ENCODE measurements at regions not wholly inside any gene's neighbourhood (a gene's known extent, or its start where the extent isn't known, plus 50 kb on each side); places are given as distances from the start of the nearest gene placed in this dataset.

DNA sequence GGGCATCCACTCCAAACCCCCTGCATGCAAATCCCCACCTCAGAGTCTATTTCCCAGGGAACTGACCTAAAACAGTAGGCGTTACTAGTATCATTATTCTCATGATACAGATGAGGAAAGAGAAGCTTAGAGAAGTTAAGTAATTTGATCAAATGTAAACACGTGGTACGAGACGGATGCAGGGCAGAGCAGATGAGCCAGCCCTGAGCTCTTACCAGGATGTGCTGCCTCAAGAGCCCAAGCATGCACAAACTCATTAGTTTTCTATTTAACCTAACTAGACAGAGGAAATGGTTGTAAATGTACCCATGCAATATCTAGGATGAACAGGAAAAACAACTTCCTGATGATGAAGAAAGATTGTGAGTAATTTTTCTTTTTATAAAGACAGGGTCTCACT lies 173.3 kb upstream of the RASSF8 start:
- in situ Hi-C loops (cut with MboI; ENCODE audit: low sequenced_read_pairs in 4 of 4) (no loop called here), intact Hi-C loops (cut with DNase I; ENCODE audit: low total_unique reads) (no loop called here)
- ATAC-seq (no peak), DNase-seq (no peak)
- H3K4me1 ChIP-seq: no peaks in the 10 kb centered on the region
- no peaks in the 10 kb centered on the region for H3K27me3 ChIP-seq
- no peak for TF ChIP-seq POLR2A (IDR thresholded peaks at IDR 0.05)
- TF ChIP-seq CTCF (IDR thresholded peaks at IDR 0.05 in 4 of 5, conservative IDR thresholded peaks at IDR 0.05 in 1 of 5): no peak
- H3K27ac ChIP-seq: no peak overlapping the region
- no peaks in the 10 kb centered on the region for H3K36me3 ChIP-seq
- no peak overlapping the region for H3K4me3 ChIP-seq
- no peaks in the 10 kb centered on the region for H3K9me3 ChIP-seq

GRCh38 chr12:25787701-25788100 lies 170.8 kb upstream of the RASSF8 start:
- intact Hi-C loops (cut with DNase I; ENCODE audit: low total_unique reads): no loop called here
- ATAC-seq (no peak), DNase-seq (no peak)
- Histone ChIP-seq H3K27me3 (no peaks in the 10 kb centered on the region), H3K9me3 (no peaks in the 10 kb centered on the region), H3K4me1 (no peaks in the 10 kb centered on the region), H3K27ac (no peak overlapping the region), H3K4me3 (no peak overlapping the region), H3K36me3 (no peaks in the 10 kb centered on the region)
- TF ChIP-seq POLR2A (IDR thresholded peaks at IDR 0.05) (no peak), CTCF (IDR thresholded peaks at IDR 0.05 in 4 of 5, conservative IDR thresholded peaks at IDR 0.05 in 1 of 5) (no peak)
- in situ Hi-C loops (cut with MboI; ENCODE audit: low sequenced_read_pairs in 4 of 4): no loop called here

DNA sequence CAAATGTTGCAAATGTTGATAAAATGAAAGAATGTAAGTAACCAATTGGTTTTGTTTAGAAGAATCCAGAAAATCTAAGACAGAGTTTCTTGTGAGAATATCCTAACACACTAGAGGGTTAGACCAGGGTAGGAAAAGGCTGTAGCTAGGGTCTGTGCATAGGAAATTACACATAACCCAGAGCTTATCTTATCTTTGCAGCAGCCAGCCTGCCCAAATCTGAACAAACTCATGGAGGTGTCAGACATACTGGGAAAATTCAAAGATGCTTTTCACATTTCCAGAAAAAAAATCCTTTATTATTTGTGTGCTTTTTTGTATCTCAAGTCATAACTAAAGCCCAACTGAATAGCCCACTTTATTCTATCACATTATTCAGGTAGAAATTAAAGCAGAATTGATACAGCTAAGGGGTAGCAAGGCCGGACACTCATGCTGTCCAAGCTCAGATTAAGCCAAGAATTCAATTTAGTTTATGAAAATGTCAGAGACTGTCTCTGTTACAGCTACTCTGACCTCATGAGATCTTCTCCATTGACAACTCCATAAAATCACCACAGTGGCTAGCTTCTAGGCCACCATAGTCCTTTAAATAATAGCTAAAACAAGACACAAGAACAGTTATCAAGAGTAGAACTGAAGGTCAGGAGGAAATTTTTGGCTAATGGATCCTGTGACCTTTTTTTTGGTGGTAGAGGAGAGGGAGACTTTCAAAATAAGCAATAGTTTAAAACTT lies 169.6 kb upstream of the RASSF8 start:
- no peaks in the 10 kb centered on the region for H3K36me3 ChIP-seq
- no peak overlapping the region for H3K27ac ChIP-seq
- intact Hi-C loops (cut with DNase I; ENCODE audit: low total_unique reads) (no loop called here), in situ Hi-C loops (cut with MboI; ENCODE audit: low sequenced_read_pairs in 4 of 4) (no loop called here)
- TF ChIP-seq POLR2A (IDR thresholded peaks at IDR 0.05) (no peak), CTCF (IDR thresholded peaks at IDR 0.05 in 4 of 5, conservative IDR thresholded peaks at IDR 0.05 in 1 of 5) (no peak)
- H3K4me3 ChIP-seq: no peak overlapping the region
- DNase-seq (no peak), ATAC-seq (no peak)
- no peaks in the 10 kb centered on the region for H3K4me1 ChIP-seq
- no peaks in the 10 kb centered on the region for H3K27me3 ChIP-seq
- H3K9me3 ChIP-seq: no peaks in the 10 kb centered on the region

DNA sequence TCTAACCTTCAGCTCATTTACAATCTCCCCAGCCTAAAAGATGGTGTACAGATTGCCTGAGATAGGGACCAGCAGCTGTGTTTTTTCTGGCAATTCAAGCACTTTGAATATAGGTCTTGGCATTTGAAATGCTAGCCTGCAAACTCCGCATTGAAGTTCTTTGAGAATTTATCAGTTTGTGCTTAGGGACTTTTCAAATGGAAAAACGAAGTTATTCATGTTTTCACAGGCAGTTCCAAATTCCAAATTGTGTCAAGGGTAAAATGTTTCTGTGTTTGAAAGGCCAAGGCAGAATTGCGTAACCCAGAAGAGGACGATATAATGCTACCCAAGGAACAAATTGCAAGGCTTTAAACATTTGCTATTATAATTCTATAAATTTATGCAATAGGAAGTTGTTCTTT lies 168.9 kb upstream of the RASSF8 start:
- Histone ChIP-seq H3K4me1 (no peaks in the 10 kb centered on the region), H3K9me3 (no peaks in the 10 kb centered on the region), H3K27me3 (no peaks in the 10 kb centered on the region), H3K36me3 (no peaks in the 10 kb centered on the region), H3K27ac (no peak overlapping the region), H3K4me3 (no peak overlapping the region)
- DNase-seq: no peak
- in situ Hi-C loops (cut with MboI; ENCODE audit: low sequenced_read_pairs in 4 of 4) (no loop called here), intact Hi-C loops (cut with DNase I; ENCODE audit: low total_unique reads) (no loop called here)
- no peak for TF ChIP-seq CTCF (IDR thresholded peaks at IDR 0.05 in 4 of 5, conservative IDR thresholded peaks at IDR 0.05 in 1 of 5)
- TF ChIP-seq POLR2A (IDR thresholded peaks at IDR 0.05): no peak
- no peak for ATAC-seq

DNA sequence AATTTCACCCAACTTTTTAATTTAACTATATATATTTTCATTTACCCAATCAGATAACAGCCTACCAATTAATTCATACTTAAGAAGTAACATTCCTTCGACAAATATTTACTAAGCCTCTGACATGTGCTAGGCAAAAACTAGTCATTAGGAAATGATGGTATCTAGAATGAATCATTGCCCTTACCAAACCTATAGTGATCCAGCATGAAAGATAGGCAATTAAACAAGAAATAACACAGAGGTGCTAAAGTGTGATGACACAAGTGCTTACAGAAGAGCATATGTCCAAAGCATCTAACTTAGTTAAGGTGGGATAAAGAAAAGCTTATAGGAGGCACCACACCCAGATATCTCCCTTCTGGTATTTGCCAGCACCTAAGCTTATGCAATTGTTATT lies 166.5 kb upstream of the RASSF8 start:
- Histone ChIP-seq H3K27ac (no peak overlapping the region), H3K4me3 (no peak overlapping the region), H3K9me3 (no peaks in the 10 kb centered on the region), H3K27me3 (no peaks in the 10 kb centered on the region), H3K36me3 (no peaks in the 10 kb centered on the region), H3K4me1 (no peaks in the 10 kb centered on the region)
- intact Hi-C loops (cut with DNase I; ENCODE audit: low total_unique reads): no loop called here
- no peak for DNase-seq
- TF ChIP-seq POLR2A (IDR thresholded peaks at IDR 0.05): no peak
- TF ChIP-seq CTCF (IDR thresholded peaks at IDR 0.05 in 4 of 5, conservative IDR thresholded peaks at IDR 0.05 in 1 of 5): no peak
- ATAC-seq: no peak
- in situ Hi-C loops (cut with MboI; ENCODE audit: low sequenced_read_pairs in 4 of 4): no loop called here

All from gastrocnemius medialis (tissue), 4 donors.